ELF-1 (cell line): ENCODE measurements at regions not wholly inside any gene's neighbourhood (a gene's known extent, or its start where the extent isn't known, plus 50 kb on each side); places are given as distances from the start of the nearest gene placed in this dataset.
"Not testable (repeated sequence)": the region's sequence is repeated elsewhere in the genome, so short reads cannot be mapped to it uniquely, and the experiment has no call there.

Experiments
- DNase-seq: peaks from one replicate; pipeline ENCODE4 v3.0.0-alpha.2; 2016; ENCODE audit warnings: low read depth, low spot score

DNA sequence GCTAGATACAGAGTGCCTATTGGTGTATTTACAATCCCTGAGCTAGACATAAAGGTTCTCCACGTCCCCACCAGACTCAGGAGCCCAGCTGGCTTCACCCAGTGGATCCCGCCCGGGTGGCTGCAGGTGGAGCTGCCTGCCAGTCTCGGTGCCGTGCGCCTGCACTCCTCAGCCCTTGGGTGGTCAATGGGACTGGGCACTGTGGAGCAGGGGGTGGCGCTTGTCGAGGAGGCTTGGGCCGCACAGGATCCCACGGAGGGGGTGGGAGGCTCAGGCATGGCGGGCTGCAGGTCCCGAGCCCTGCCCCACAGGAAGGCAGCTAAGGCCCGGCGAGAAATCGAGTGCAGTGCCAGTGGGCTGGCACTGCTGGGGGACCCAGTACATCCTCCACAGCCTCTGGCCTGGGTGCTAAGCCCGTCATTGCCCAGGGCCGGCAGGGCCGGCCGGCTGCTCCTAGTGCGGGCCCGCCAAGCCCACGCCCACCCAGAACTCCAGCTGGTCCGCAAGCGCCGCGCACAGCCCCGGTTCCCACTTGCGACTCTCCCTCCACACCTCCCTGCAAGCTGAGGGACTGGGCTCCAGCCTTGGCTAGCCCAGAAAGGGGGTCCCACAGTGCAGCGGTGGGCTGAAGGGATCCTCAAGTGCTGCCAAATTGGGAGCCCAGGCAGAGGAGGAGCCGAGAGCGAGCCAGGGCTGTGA lies 554.6 kb upstream of the LUZP2 start:
- DNase-seq = not testable (repeated sequence)

GRCh38 chr11:23944923-23945322 lies 551.9 kb upstream of the LUZP2 start:
- no peak for DNase-seq

DNA sequence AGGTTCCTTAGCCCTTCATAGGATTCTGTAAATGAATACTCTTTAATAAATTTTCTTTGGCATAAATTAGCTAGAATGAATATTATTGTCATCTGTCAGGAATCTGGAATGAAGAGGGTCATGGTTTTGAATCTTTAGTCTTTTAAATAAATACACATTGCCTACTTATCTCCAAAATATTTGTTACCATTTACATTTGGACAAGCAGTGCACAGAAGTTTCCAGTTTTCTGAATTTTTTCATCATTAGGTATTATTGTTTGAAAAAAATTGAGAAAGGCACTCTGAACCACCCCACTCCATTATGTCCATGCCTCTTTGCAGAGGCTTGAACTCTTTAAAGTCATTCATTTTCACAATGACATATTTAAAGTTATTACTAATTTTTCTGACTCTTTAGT lies 549.0 kb upstream of the LUZP2 start:
- DNase-seq = no peak

- no peak for DNase-seq
Measured at GRCh38 chr11:23948851-23949250, 548.0 kb upstream of the LUZP2 start.

DNA sequence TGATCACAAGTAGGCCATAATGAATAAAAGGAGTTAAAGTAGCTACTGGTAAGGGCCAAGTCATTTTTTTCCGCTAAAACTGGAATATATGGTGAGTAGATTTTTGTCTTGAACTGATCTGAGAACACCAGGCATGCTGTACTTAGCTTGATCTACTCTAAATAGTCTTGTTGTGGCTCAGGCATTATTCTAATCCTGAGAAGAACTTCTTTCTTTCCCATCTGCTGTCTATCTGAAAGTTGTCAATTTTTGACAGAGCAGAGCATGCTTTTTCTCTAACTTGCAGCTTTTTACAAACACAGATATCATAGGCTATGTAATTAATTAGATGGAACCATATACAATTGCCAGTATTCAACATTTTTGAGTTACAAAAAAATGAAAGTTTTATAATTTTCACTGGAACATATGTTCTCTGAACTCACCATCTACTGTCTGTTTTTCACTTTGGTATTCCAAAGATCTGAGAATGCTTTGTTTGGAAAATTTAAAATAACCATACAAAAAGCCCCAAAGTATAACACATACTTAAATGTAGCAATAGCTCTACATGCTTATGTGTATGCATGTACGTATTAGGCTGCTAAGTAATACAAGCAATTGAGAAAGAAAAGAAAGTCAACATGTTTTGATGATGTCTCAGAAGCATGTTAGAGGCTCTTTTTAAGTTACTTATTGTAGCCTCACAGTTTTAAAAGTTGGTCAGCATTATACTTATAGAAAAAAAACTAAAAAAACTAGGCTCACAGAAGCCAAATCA lies 542.7 kb upstream of the LUZP2 start:
- no peak for DNase-seq

DNA sequence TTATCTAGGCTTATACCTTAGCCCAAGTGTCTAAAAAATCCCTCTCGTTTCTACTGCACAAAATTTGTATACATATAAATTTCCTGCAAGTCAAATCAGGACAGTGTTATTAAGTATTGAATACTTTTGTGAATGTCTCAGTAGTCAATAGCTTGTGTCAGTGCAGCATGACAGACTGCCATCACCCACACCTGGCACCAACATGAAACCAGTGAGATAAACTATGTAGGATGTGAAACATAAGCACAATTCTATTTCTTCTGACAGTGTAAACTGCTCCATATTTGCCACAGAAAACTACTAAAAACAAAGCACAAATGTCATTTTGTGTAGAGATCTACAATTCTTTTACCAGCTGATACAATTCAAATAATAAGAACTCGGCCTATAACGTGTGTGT lies 542.1 kb upstream of the LUZP2 start:
- DNase-seq = no peak

DNA sequence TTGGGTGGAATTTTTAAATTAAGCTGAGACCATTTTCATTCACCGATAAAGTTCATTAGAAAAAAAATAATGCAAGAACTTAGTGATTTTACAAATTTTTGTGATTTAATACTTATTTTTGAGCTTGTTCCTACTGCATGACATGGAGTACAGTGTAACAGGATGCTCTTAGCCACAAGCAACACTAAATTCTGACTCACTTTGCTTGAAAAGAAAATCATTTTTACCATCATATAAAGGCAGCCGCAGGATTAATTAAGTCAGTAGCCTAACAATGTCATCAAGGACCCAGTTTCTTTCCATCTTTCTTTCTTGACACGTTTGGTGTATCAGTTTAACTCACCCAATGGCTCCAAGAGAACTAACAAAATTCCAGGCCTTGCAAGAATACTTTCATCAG lies 540.3 kb upstream of the LUZP2 start:
- DNase-seq = no peak

GRCh38 chr11:23957314-23957713 lies 539.5 kb upstream of the LUZP2 start:
- no peak for DNase-seq

DNA sequence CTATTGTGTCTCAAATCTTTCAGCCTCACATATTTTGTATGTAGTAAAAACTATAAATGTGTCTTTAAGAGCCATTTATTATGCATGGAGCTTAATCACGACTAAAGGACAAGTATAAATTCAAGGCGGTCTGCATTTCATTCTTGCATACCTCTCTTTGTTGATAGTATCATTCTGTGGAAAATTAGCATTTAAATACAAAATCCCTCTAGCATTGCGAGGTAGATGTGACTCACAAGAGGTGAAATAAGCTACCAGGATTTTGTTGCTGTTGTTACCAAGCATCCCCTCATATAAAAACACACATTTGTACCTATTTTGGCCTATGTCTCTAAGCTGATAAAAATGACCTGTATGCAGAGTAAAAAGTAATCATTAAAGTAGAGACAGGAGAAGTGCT lies 537.4 kb upstream of the LUZP2 start:
- DNase-seq = no peak

- no peak for DNase-seq
Measured at GRCh38 chr11:23961503-23962338, 535.1 kb upstream of the LUZP2 start.

DNA sequence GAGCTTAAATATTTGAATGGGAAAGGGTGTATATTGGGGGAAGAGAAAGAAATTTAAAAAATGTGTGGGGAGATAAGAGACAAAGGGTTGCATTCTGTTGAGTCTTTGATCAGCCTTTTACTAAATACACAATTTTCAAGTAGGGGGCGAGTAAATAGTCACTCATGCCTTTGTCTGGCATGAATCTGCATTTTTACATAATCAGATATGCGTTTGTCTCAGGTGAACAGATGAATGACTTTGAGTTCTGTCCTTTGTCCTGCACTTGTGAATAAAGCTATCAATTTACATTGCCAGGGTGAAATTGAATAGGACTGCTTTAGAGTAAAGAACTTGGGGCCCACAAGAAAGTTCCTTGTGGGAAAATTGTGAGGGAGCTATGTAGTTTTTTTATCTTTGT lies 523.6 kb upstream of the LUZP2 start:
- no peak for DNase-seq

DNA sequence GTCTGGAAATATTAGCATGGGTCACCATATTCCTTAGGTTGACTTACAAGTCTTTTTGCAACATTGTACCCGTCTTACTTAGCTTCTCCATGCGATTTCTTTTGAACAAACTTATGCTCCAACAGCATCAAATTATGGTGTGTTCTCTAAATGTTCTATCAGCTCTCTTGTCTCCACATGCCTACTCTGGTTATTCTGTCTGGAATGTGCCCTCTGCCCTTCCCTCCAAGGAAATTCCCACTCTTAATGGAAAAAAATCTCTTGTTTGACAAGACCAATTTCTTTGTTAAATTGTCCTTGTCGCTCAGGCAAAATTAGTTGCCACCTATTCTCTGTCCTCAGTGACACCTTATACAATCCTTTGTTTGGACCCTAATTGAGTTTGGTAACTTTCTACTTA lies 522.8 kb upstream of the LUZP2 start:
- no peak for DNase-seq

DNA sequence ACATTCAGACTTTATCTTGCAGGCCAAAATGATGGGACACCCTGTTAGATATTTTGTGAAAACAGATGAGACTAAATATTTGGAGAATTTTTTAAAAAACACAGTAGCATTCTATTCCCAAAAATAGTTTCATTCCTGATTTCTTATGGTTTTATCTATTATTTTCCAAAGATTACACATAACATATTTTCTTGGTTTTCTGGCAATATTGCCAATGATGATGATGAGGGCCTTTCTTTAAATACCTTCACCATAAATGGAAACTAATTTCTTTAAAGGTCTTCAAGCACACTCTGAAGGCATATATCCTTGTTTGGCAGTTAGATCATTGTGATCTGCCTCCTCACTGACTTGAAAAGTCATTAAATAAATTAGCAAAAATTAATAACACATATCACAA lies 522.3 kb upstream of the LUZP2 start:
- no peak for DNase-seq

- no peak for DNase-seq
Measured at GRCh38 chr11:23976426-23976825, 520.4 kb upstream of the LUZP2 start.

- DNase-seq = no peak
Measured at GRCh38 chr11:23976841-23977271, 520.0 kb upstream of the LUZP2 start.

- no peak for DNase-seq
Measured at GRCh38 chr11:23988381-23989006, 508.4 kb upstream of the LUZP2 start.

- DNase-seq = no peak
Measured at GRCh38 chr11:23990346-23991164, 506.3 kb upstream of the LUZP2 start.

DNA sequence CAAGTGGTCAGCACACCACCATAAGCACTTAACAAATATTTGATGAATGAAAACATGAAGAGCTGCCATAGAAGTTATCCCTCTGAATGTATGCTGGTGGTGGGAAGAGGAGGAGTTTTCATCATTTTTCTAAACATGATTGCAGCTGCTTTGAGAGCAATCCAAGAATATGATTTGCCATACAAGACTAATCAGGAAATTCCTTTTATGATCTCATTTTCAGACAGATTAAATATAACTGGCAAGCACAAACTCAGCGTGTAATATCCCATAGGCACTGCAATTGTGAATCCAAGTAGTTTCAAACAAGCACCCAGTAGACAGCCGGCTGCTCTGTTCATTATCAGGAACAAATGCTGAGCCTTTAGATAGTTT lies 505.7 kb upstream of the LUZP2 start:
- DNase-seq = no peak

DNA sequence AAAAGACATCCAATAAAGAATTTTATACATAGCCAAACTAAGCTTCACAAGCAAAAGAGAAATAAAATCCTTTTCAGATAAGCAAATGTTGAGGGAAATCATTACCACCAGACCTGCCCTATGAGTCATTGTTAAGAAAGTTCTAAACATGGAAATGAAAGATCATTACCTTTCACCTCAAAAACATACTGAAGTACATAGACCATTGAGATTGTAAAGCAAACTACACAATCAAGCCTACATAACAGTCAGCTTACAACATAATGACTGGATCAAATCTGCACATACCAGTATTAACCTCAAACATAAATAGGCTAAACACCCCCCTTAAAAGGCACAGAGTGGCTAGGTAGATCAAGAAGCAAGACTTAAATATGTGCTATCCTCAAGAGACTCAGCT lies 501.0 kb upstream of the LUZP2 start:
- DNase-seq = no peak

DNA sequence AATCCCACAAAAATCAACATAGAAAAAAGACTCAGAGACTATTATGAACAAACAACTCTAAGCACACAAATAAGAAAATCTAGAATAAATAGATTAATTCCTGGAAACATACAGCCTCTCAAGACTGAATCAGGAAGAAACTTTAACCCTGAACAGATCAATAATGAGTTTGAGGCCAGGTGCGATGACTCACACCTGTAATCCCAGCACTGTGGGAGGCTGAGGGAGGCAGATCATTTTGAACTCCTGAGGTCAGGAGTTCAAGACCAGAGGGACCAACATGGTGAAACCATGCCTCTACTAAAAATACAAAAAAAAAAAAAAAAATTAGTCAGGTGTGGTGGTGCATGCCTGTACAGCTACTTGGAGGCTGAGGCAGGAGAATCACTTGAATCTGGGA lies 499.5 kb upstream of the LUZP2 start:
- no peak for DNase-seq

- no peak for DNase-seq
Measured at GRCh38 chr11:24005202-24005876, 491.5 kb upstream of the LUZP2 start.
